ENCODE measurements at regions not wholly inside any gene's neighbourhood (a gene's known extent, or its start where the extent isn't known, plus 50 kb on each side); places are given as distances from the start of the nearest gene placed in this dataset.
A peak's percentile ranks its signal among the peaks of the same experiment; 100 is the strongest.

- TF ChIP-seq EGR1 (IDR thresholded peaks at IDR 0.05; ENCODE audit: low read depth in 2 of 2): no peak
- no peak for TF ChIP-seq CTCF (IDR thresholded peaks at IDR 0.05; ENCODE audit: low read depth, low read length, missing input control)
- no peak for TF ChIP-seq FOXA2 (IDR thresholded peaks at IDR 0.05)
- peak in 1 of 2 donors; percentile 30 for TF ChIP-seq RAD21 (IDR thresholded peaks at IDR 0.05)
- TF ChIP-seq YY1 (IDR thresholded peaks at IDR 0.05): peak; percentile 16
- no peak for TF ChIP-seq ATF3 (IDR thresholded peaks at IDR 0.05)
- peak; percentile 13 for TF ChIP-seq SP1 (IDR thresholded peaks at IDR 0.05)
- TF ChIP-seq HNF4A (conservative IDR thresholded peaks at IDR 0.05): peak in 1 of 2 donors; percentile 27
- TF ChIP-seq, protein P1, sequence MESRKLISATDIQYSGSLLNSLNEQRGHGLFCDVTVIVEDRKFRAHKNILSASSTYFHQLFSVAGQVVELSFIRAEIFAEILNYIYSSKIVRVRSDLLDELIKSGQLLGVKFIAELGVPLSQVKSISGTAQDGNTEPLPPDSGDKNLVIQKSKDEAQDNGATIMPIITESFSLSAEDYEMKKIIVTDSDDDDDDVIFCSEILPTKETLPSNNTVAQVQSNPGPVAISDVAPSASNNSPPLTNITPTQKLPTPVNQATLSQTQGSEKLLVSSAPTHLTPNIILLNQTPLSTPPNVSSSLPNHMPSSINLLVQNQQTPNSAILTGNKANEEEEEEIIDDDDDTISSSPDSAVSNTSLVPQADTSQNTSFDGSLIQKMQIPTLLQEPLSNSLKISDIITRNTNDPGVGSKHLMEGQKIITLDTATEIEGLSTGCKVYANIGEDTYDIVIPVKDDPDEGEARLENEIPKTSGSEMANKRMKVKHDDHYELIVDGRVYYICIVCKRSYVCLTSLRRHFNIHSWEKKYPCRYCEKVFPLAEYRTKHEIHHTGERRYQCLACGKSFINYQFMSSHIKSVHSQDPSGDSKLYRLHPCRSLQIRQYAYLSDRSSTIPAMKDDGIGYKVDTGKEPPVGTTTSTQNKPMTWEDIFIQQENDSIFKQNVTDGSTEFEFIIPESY (IDR thresholded peaks at IDR 0.05): no peak
- Histone ChIP-seq H3K27ac (ENCODE audit: low read depth in 1 of 2, low read length in 2 of 2) (peak overlapping the region; percentile 10 to 22), H3K4me1 (ENCODE audit: control insufficient read depth in 4 of 4, insufficient read depth in 4 of 4, low read length in 3 of 4) (peaks cover 0 to 13% (median 3%) of the 10 kb centered on the region in 4 donors), H3K27me3 (ENCODE audit: control insufficient read depth in 4 of 4, insufficient read depth in 4 of 4, low read length in 3 of 4) (no peaks in the 10 kb centered on the region), H3K9me3 (ENCODE audit: control insufficient read depth in 4 of 4, low read length in 3 of 4) (no peaks in the 10 kb centered on the region), H3K4me3 (ENCODE audit: low read depth in 1 of 3, low read length in 3 of 3) (peak overlapping the region in 1 of 3 donors; percentile 11), H3K9ac (ENCODE audit: low read depth in 1 of 2, low read length in 2 of 2) (peak overlapping the region in 1 of 2 donors; percentile 37), H3K36me3 (ENCODE audit: control insufficient read depth in 4 of 4, insufficient read depth in 3 of 4, low read depth in 1 of 4, low read length in 3 of 4) (no peaks in the 10 kb centered on the region)
- WGBS: 18% methylated on average over 6 of the region's 6 CpGs
- no peak for DNase-seq (ENCODE audit: low spot score)
Measured at GRCh38 chr6:113649276-113649675, 207.9 kb upstream of the MARCKS start.

DNA sequence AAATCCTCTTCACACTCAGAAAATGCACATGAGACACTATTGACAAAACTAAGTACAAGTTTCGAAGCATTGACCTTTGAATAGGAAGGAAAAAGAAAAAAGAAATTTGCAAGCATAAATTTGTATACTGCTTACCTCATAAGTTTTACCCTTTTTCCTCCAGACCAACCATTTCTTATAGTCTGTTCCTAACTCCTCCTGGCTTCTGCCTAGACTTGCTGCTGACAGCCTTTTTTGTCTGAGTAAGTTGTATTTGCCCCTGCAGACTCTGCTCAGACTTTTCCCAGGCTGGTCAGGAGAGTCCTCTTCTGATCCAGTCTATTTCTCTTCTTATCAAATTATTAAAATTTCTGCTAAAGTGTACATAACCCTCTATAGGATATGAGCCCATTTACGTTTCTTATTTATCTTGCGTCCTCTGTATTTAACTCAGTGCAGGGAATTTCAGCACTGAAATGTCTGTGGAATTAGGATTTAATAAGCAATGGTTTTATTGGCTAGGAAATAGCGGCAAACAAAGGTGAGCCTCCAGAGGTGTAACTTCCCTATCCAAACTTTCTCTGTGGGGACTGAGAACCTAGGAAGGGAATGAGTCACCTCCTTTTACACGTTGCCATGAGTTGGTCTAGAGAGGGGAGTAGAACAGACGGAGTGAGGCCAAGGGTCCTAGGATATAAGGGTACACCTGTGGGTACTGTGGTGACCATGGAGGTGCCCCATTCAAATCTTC lies 207.1 kb upstream of the MARCKS start:
- Histone ChIP-seq H3K27ac (ENCODE audit: low read depth in 1 of 2, low read length in 2 of 2) (peak overlapping the region in 1 of 2 donors; percentile 22), H3K36me3 (ENCODE audit: control insufficient read depth in 4 of 4, insufficient read depth in 3 of 4, low read depth in 1 of 4, low read length in 3 of 4) (no peaks in the 10 kb centered on the region), H3K9me3 (ENCODE audit: control insufficient read depth in 4 of 4, low read length in 3 of 4) (no peaks in the 10 kb centered on the region), H3K4me1 (ENCODE audit: control insufficient read depth in 4 of 4, insufficient read depth in 4 of 4, low read length in 3 of 4) (peaks cover 0 to 13% (median 4%) of the 10 kb centered on the region in 4 donors), H3K4me3 (ENCODE audit: low read depth in 1 of 3, low read length in 3 of 3) (no peak overlapping the region), H3K27me3 (ENCODE audit: control insufficient read depth in 4 of 4, insufficient read depth in 4 of 4, low read length in 3 of 4) (no peaks in the 10 kb centered on the region), H3K9ac (ENCODE audit: low read depth in 1 of 2, low read length in 2 of 2) (no peak overlapping the region)
- no peak for DNase-seq (ENCODE audit: low spot score)
- 64% methylated on average over 6 of the region's 6 CpGs for WGBS
- TF ChIP-seq RXRA (IDR thresholded peaks at IDR 0.05) (no peak), NR2F2 (IDR thresholded peaks at IDR 0.05) (no peak), CTCF (IDR thresholded peaks at IDR 0.05; ENCODE audit: low read depth, low read length, missing input control) (no peak), FOXA1 (IDR thresholded peaks at IDR 0.05) (no peak), EGR1 (IDR thresholded peaks at IDR 0.05; ENCODE audit: low read depth in 2 of 2) (no peak), HNF4A (conservative IDR thresholded peaks at IDR 0.05) (no peak), TAF1 (conservative IDR thresholded peaks at IDR 0.05) (no peak), SP1 (IDR thresholded peaks at IDR 0.05) (no peak), RAD21 (IDR thresholded peaks at IDR 0.05) (no peak), HNF4G (IDR thresholded peaks at IDR 0.05) (no peak), JUND (IDR thresholded peaks at IDR 0.05) (no peak)
- TF ChIP-seq, protein P2, sequence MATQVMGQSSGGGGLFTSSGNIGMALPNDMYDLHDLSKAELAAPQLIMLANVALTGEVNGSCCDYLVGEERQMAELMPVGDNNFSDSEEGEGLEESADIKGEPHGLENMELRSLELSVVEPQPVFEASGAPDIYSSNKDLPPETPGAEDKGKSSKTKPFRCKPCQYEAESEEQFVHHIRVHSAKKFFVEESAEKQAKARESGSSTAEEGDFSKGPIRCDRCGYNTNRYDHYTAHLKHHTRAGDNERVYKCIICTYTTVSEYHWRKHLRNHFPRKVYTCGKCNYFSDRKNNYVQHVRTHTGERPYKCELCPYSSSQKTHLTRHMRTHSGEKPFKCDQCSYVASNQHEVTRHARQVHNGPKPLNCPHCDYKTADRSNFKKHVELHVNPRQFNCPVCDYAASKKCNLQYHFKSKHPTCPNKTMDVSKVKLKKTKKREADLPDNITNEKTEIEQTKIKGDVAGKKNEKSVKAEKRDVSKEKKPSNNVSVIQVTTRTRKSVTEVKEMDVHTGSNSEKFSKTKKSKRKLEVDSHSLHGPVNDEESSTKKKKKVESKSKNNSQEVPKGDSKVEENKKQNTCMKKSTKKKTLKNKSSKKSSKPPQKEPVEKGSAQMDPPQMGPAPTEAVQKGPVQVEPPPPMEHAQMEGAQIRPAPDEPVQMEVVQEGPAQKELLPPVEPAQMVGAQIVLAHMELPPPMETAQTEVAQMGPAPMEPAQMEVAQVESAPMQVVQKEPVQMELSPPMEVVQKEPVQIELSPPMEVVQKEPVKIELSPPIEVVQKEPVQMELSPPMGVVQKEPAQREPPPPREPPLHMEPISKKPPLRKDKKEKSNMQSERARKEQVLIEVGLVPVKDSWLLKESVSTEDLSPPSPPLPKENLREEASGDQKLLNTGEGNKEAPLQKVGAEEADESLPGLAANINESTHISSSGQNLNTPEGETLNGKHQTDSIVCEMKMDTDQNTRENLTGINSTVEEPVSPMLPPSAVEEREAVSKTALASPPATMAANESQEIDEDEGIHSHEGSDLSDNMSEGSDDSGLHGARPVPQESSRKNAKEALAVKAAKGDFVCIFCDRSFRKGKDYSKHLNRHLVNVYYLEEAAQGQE (IDR thresholded peaks at IDR 0.05): no peak
